Colonic mucosa (tissue), 4 donors: ENCODE measurements at regions not wholly inside any gene's neighbourhood (a gene's known extent, or its start where the extent isn't known, plus 50 kb on each side); places are given as distances from the start of the nearest gene placed in this dataset.

Experiments
- DNase-seq: peaks from one replicate; pipeline ENCODE4 v3.0.0-alpha.2; 2020
- H3K27ac ChIP-seq: fragments of 200-600 bp; one replicate; pipeline ENCODE4 v1.8.0; 2021
- H3K27me3 ChIP-seq: fragments of 200-600 bp; one replicate; pipeline ENCODE4 v1.8.0; 2021
- H3K36me3 ChIP-seq: fragments of 200-600 bp; one replicate; pipeline ENCODE4 v1.8.0; 2021
- H3K4me1 ChIP-seq: fragments of 200-600 bp; one replicate; pipeline ENCODE4 v1.8.0; 2021; ENCODE audit warnings: mild to moderate bottlenecking
- H3K4me3 ChIP-seq: fragments of 200-600 bp; one replicate; pipeline ENCODE4 v1.8.0; 2021
- H3K9ac ChIP-seq, 2 donors: one replicate each; pipeline ENCODE4 v1.7.0; 2013; ENCODE audit warnings: control low read depth in 2 of 2, low read depth in 2 of 2, low read length in 2 of 2
- H3K9me3 ChIP-seq: fragments of 200-600 bp; one replicate; pipeline ENCODE4 v1.8.0; 2021
- intact Hi-C: fragments of 100-400 bp; cut with DNase I; formaldehyde crosslinking; loops from one replicate; pipeline ENCODE4 v1.14.1; 2022
- TF ChIP-seq, protein P1 (sequence below): fragments of 200-600 bp; IDR thresholded peaks from one replicate; pipeline ENCODE4 v1.8.0; 2022; ENCODE audit warnings: antibody characterized with exemption, mild to moderate bottlenecking
- donor health status: healthy.
- donor health status: DM: no; HTN: no; CAD: no.
- donor health status: DM: no; HTN: no; CAD: no.

DNA sequence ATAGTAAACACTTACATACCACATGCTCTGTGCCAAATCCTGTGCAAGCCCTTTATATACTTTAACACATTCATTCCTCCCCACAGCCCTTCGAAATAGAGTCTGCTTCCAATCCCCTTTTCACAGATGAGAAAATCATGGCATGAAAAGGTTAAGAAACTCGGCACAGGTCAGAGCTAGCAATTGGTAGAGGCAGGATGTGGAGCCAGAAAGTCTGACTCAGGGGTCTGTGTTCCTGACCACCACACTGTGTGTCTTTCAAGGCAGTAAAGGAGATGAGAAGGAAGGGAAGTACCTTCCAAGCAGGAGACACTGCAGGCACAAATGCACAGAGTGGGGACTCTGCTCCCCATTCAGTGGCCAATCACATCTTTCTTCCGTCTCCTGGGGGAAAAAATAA lies 61.1 kb downstream of the SCN11A start:
- H3K27me3 ChIP-seq = no peaks in the 10 kb centered on the region
- no peaks in the 10 kb centered on the region for H3K36me3 ChIP-seq
- TF ChIP-seq, protein P1, sequence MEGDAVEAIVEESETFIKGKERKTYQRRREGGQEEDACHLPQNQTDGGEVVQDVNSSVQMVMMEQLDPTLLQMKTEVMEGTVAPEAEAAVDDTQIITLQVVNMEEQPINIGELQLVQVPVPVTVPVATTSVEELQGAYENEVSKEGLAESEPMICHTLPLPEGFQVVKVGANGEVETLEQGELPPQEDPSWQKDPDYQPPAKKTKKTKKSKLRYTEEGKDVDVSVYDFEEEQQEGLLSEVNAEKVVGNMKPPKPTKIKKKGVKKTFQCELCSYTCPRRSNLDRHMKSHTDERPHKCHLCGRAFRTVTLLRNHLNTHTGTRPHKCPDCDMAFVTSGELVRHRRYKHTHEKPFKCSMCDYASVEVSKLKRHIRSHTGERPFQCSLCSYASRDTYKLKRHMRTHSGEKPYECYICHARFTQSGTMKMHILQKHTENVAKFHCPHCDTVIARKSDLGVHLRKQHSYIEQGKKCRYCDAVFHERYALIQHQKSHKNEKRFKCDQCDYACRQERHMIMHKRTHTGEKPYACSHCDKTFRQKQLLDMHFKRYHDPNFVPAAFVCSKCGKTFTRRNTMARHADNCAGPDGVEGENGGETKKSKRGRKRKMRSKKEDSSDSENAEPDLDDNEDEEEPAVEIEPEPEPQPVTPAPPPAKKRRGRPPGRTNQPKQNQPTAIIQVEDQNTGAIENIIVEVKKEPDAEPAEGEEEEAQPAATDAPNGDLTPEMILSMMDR = no peak
- intact Hi-C loops = no loop called here
- H3K27ac ChIP-seq = no peak overlapping the region
- H3K9ac ChIP-seq = no peak overlapping the region
- H3K9me3 ChIP-seq = no peaks in the 10 kb centered on the region
- no peak for DNase-seq
- no peaks in the 10 kb centered on the region for H3K4me1 ChIP-seq
- no peak overlapping the region for H3K4me3 ChIP-seq

DNA sequence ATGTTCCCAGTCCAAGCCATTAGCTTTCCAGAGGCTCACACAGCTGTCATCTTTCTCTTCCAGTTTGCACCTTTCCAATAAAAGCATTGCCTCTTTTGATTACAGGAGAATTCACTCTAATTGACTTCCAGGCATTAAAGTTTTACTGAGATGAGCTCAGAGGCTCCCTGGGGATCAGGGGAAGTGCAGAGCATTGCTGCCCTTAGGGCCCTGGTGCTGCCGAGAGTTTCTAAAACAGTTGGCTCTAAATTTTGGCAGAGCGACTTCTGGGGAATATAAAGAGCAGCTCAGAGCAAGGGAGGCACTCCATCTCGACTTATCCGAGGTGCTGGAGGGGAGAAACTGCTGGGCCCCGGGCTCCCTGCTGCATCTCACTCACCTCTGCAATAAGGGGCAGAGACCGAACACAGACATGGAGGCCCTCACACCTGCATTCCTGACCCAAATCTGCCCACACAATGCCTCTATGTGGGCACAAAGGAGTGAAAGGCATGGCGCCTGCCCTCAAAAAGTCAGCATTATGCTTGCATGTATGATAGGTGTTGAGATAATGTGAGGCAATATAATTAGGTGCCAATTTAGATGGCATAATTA lies 61.7 kb downstream of the SCN11A start:
- Histone ChIP-seq H3K36me3 (no peaks in the 10 kb centered on the region), H3K27ac (no peak overlapping the region), H3K4me1 (no peaks in the 10 kb centered on the region), H3K9ac (no peak overlapping the region), H3K9me3 (no peaks in the 10 kb centered on the region), H3K27me3 (no peaks in the 10 kb centered on the region), H3K4me3 (no peak overlapping the region)
- no peak for DNase-seq
- intact Hi-C loops = no loop called here
- TF ChIP-seq, protein P1 = no peak

DNA sequence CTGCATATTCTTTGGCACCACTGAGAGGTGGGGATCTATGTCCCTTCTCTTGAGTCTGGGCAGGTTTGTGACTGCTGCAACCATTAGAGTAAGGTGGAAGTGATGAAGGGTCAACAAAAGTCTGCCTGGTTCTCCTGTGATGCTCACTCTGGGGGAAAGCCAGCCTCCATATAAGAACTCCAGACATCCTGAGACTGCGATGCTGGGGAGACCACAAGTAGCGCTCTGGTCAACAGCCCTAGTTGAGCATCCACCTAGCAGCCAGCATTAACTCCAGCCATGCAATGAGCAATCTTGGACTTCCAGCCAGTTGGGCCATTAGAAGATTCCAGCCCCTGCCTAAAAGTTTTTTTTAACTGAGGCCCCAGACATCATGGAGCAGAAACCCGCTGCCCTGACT lies 62.8 kb downstream of the SCN11A start:
- Histone ChIP-seq H3K27ac (no peak overlapping the region), H3K4me3 (no peak overlapping the region), H3K9me3 (no peaks in the 10 kb centered on the region), H3K27me3 (no peaks in the 10 kb centered on the region), H3K36me3 (no peaks in the 10 kb centered on the region), H3K9ac (no peak overlapping the region), H3K4me1 (no peaks in the 10 kb centered on the region)
- TF ChIP-seq, protein P1 = no peak
- intact Hi-C loops = no loop called here
- DNase-seq = no peak

DNA sequence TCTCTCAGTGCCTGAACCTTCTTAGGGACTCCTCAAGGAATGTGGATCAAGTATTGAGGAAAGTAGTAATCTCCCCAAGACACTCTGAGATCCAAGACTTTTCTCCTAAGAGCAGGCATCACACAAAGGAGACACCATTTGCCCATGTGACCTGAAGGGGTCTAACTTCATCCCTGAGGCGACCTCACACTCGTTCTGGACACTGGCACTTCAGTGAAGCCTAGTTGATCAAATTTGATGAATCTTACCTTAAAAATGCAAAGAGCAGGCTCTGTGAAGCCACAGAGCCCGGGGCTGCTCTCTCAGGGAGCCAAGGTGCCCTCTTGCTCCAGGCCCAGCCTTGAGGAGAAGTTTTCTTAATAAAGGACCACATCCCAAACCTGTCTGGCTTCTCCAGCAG lies 64.3 kb downstream of the SCN11A start:
- Histone ChIP-seq H3K9ac (no peak overlapping the region), H3K9me3 (no peaks in the 10 kb centered on the region), H3K4me1 (no peaks in the 10 kb centered on the region), H3K36me3 (no peaks in the 10 kb centered on the region), H3K4me3 (no peak overlapping the region), H3K27ac (no peak overlapping the region), H3K27me3 (no peaks in the 10 kb centered on the region)
- DNase-seq = no peak
- TF ChIP-seq, protein P1 = no peak
- intact Hi-C loops = no loop called here

DNA sequence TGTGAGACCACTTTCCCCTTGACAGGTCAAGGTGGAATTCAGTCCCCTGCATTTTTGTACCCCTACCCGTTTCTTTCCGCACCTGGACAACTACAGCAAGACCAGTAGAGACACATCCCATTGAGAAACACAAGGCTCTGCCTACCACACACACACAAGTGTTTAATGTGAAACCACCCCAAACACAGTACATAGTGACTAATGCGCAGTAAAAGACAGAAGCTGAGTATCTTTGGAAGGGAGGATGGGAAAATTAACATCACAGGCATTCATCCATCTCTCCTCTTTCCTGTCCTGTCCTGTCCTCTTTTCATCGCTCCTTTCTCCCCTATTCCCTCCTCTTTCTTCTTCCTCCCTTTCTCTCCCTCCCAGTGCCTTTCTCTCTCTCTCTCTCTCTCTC lies 64.8 kb downstream of the SCN11A start:
- intact Hi-C loops = no loop called here
- no peak for DNase-seq
- TF ChIP-seq, protein P1 = no peak
- Histone ChIP-seq H3K9ac (no peak overlapping the region), H3K36me3 (no peaks in the 10 kb centered on the region), H3K9me3 (no peaks in the 10 kb centered on the region), H3K4me1 (no peaks in the 10 kb centered on the region), H3K27me3 (no peaks in the 10 kb centered on the region), H3K4me3 (no peak overlapping the region), H3K27ac (no peak overlapping the region)
